ENCODE measurements at regions not wholly inside any gene's neighbourhood (a gene's known extent, or its start where the extent isn't known, plus 50 kb on each side); places are given as distances from the start of the nearest gene placed in this dataset.
"Not testable (repeated sequence)": the region's sequence is repeated elsewhere in the genome, so short reads cannot be mapped to it uniquely, and the experiment has no call there.

DNA sequence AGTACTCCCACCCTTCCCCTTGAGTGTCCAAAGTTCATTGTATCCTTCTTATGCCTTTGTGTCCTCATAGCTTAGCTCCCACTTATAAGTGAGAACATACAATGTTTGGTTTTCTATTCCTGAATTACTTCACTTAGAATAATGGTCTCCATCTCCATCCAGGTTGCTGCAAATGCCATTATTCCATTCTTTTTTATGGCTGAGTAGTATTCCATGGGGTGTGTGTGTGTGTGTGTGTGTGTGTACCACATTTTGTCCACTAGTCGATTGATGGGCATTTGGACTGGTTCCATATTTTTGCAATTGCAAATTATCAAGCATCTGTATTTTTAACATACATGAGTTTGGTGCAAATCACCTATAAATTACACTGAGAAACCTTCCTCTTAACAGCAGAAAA, 166.0 kb downstream of the FGF1 start:
- not testable (repeated sequence) for H3K9me3 ChIP-seq (ENCODE audit: control insufficient read depth, low read length, poor library complexity, severe bottlenecking); H3K4me3 Mint-ChIP-seq; H3K27me3 Mint-ChIP-seq; DNase-seq; H3K4me1 Mint-ChIP-seq; H3K36me3 Mint-ChIP-seq (ENCODE audit: low read depth); ATAC-seq; H3K27ac Mint-ChIP-seq

DNA sequence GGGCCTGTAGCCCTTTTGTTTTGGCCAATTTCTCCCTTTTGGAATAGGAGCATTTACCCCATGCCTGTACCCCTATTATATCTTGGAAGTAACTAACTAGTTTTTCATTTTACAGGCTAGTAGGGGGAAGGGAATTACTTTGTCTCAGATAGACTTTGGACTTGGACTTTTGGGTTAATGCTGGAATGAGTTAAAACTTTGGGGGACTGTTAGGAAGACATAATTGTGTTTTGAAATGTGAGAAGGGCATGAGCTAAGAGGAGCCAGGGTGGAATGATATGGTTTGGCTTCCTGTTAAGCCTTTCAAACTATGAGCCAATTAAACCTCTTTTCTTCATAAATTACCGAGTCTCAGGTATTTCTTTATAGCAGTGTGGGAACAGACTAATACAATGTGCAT, 168.1 kb downstream of the FGF1 start:
- ATAC-seq: no peak
- peaks cover 5% of the 10 kb centered on the region for H3K27me3 Mint-ChIP-seq

DNA sequence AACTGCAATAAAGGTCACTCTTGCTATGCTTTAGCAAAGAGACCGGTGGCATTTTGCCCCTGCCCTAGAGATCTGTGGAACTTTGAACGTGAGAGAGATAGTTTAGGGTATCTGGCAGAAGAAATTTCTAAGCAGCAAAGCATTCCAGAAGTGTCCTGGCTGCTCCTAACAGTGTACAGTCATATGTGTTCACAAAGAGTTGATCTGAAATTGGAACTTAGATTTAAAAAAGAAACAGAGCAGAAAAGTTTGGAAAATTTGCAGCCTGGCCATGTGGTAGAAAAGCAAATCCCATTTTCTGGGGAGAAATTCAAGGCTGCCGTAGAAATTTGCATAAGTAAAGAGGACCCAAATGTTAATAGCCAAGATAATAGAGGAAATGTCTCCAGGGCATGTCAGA, 169.2 kb downstream of the FGF1 start:
- Mint-ChIP-seq H3K36me3 (ENCODE audit: low read depth) (peaks cover 2% of the 10 kb centered on the region), H3K4me3 (no peak overlapping the region), H3K27ac (no peak overlapping the region), H3K4me1 (no peaks in the 10 kb centered on the region), H3K27me3 (peaks cover 4% of the 10 kb centered on the region)
- DNase-seq (no peak), ATAC-seq (no peak)
- no peaks in the 10 kb centered on the region for H3K9me3 ChIP-seq (ENCODE audit: control insufficient read depth, low read length, poor library complexity, severe bottlenecking)

More for the DNA sequence above, 168.1 kb downstream of the FGF1 start:
- no peak for DNase-seq
- H3K4me1 Mint-ChIP-seq: no peaks in the 10 kb centered on the region
- H3K36me3 Mint-ChIP-seq (ENCODE audit: low read depth): peaks cover 2% of the 10 kb centered on the region
- H3K9me3 ChIP-seq (ENCODE audit: control insufficient read depth, low read length, poor library complexity, severe bottlenecking): no peaks in the 10 kb centered on the region
- no peak overlapping the region for H3K27ac Mint-ChIP-seq
- no peak overlapping the region for H3K4me3 Mint-ChIP-seq

DNA sequence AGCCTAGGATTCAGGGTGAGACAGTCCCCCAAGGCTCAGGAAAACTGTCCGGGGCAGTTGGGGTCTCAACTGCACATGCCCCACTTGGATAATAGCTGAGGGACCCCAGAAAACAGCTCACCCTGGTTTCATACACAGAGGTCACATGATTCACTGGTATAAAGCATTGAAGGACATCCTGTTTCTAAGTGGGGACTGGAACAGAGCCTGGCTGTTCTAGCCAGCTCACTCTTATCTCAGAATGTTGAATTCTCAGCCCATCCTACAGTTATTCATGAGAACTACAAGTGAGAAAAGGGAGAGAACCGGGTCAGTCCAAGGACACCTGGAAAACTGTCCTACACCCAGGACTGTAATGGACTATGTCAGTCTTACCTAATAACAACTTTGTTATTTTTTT, 170.9 kb downstream of the FGF1 start:
- ATAC-seq: no peak
- H3K36me3 Mint-ChIP-seq (ENCODE audit: low read depth): peaks cover 2% of the 10 kb centered on the region
- no peaks in the 10 kb centered on the region for H3K4me1 Mint-ChIP-seq
- DNase-seq: no peak
- H3K4me3 Mint-ChIP-seq: no peak overlapping the region
- no peaks in the 10 kb centered on the region for H3K9me3 ChIP-seq (ENCODE audit: control insufficient read depth, low read length, poor library complexity, severe bottlenecking)
- H3K27ac Mint-ChIP-seq: no peak overlapping the region
- H3K27me3 Mint-ChIP-seq: no peaks in the 10 kb centered on the region

DNA sequence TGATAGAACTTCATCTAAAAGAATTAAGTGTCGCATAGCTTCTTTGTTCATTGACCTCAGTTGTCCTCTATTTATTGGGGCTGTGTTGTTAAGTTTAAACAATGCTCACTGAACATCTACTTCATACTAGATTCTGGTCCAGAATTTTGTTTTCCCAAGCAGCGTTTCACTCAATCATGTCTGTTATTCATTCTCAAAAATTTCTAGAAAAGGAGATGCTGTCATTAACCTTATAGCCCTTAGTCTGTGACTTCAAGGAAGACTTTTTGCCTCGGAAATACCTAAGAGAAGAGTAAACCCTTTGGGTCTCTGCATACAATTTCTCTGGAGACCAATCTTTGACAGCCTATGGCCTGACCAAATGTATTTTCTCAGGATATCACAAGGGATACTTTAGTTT, 171.7 kb downstream of the FGF1 start:
- Mint-ChIP-seq H3K36me3 (ENCODE audit: low read depth) (peaks cover 2% of the 10 kb centered on the region), H3K27ac (no peak overlapping the region), H3K4me1 (peaks cover 2% of the 10 kb centered on the region), H3K27me3 (no peaks in the 10 kb centered on the region), H3K4me3 (no peak overlapping the region)
- no peak for ATAC-seq
- no peaks in the 10 kb centered on the region for H3K9me3 ChIP-seq (ENCODE audit: control insufficient read depth, low read length, poor library complexity, severe bottlenecking)
- no peak for DNase-seq

DNA sequence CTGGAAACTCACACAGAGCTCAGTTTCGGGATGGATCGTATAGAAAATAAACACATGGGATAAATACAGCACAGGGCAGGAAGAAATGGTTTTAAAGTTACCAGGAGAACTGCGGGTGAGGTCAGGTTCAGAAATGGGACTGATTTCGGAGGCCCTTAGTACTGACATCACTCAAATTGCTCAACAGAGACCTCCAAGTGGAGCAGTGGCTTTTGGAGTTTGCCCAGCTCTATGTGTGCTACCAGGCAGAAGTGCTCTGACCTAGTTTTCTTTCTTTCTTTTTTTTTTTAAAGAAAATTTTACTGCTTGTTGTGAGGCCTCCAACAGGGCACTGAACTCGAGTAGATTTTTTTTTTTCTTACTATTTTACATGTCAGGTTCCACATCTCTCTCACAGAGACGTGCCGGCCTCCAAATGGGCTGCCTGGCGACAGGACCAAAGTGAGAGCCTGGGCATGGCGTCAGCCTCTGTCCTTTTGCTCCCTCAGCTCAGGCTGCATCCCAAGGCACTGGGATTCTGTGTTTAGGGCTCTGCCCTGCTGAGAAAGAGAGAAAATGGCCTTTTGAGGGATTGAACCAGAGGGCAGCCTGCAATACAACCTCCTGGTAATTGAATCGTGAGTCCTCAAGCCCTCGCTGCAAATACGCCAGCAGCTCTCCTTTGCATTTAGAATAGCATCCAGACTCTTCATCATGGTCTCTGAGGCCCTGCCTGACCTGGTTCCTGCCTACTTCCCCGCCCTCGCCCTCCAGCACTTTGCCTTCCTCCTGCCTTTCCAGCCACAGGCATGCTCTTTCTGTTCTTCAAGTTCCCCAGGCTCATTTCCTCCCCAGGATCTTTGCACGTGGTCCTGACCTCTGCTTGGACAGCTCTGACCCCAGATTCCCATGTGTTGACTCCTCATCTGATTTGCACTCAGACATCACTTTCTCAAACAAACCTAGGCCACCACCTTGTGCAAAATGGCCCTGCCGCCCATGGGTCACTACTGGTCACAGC, 173.5 kb downstream of the FGF1 start:
- H3K27ac Mint-ChIP-seq: no peak overlapping the region
- no peak for ATAC-seq

DNA sequence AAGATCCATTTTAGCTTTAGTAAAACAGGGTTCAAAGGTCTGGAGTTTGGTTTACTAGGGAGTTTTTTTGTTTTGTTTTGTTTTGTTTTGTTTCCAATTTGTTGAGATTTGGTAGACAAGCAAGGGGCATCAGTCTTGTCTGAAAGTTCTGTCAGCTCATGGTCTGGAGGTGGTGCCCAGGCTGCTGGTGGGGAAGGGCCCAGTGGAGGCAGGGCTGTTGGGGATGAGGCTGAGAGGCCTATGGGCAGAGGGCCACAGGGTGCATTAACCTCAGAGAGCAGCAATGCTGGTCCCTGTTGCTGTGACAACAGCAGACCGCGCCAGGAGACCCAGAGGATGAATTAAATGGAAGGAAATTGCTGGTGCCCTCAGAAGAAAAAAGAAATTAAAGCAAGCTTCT, 174.5 kb downstream of the FGF1 start:
- Mint-ChIP-seq H3K4me1 (peaks cover 17% of the 10 kb centered on the region), H3K4me3 (no peak overlapping the region), H3K27me3 (peaks cover 8% of the 10 kb centered on the region), H3K36me3 (ENCODE audit: low read depth) (no peaks in the 10 kb centered on the region), H3K27ac (no peak overlapping the region)
- no peak for ATAC-seq
- H3K9me3 ChIP-seq (ENCODE audit: control insufficient read depth, low read length, poor library complexity, severe bottlenecking): no peaks in the 10 kb centered on the region
- DNase-seq: no peak

More for the DNA sequence above, 173.5 kb downstream of the FGF1 start:
- Mint-ChIP-seq H3K4me3 (no peak overlapping the region), H3K4me1 (peaks cover 15% of the 10 kb centered on the region), H3K27me3 (peaks cover 8% of the 10 kb centered on the region), H3K36me3 (ENCODE audit: low read depth) (peaks cover 2% of the 10 kb centered on the region)
- no peak for DNase-seq
- no peaks in the 10 kb centered on the region for H3K9me3 ChIP-seq (ENCODE audit: control insufficient read depth, low read length, poor library complexity, severe bottlenecking)

DNA sequence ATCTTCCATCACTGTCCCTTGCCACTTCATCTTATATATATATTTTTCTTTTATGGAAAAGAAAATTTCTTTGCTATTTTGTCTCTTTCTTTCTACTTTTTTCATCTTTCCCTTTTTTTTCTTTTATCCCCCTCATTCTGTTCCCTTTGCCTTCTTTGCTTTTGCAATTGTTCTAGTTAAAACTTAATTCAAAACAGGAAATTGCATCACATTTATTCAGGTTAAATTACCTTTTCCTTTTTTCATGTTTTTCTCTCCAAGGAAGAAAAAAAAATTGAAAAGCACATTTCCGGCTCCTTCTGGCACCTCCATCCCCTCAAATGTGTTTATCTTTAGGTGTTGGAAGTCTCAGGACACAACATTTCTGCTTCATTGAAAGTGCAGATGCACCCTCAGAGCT, 176.9 kb downstream of the FGF1 start:
- Mint-ChIP-seq H3K36me3 (ENCODE audit: low read depth) (no peaks in the 10 kb centered on the region), H3K4me3 (no peak overlapping the region), H3K27ac (no peak overlapping the region), H3K4me1 (peaks cover 22% of the 10 kb centered on the region), H3K27me3 (peaks cover 8% of the 10 kb centered on the region)
- ATAC-seq (no peak), DNase-seq (no peak)
- no peaks in the 10 kb centered on the region for H3K9me3 ChIP-seq (ENCODE audit: control insufficient read depth, low read length, poor library complexity, severe bottlenecking)

DNA sequence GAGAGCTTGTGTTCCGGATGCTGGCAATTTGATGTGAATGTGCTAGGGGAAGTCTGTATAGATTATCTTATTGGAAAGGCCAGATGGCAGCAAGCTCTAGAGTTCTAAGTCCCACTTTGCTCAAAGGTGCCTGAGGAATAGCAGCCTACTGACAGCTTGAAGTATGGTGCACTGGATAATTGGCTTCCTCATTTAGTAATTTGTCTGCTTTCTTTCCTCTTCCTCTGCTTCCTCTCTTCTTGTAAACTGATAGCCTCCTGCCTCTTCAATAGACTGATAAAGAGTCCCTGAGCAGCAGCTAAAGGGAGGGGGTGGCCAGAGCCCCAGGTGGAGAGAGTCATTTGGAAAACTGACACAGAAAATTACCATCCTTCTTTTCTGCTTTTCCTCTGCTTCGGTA, 177.3 kb downstream of the FGF1 start:
- Mint-ChIP-seq H3K36me3 (ENCODE audit: low read depth) (no peaks in the 10 kb centered on the region), H3K27me3 (peaks cover 8% of the 10 kb centered on the region), H3K4me1 (peaks cover 22% of the 10 kb centered on the region), H3K4me3 (no peak overlapping the region), H3K27ac (no peak overlapping the region)
- no peak for ATAC-seq
- no peak for DNase-seq
- H3K9me3 ChIP-seq (ENCODE audit: control insufficient read depth, low read length, poor library complexity, severe bottlenecking): no peaks in the 10 kb centered on the region

DNA sequence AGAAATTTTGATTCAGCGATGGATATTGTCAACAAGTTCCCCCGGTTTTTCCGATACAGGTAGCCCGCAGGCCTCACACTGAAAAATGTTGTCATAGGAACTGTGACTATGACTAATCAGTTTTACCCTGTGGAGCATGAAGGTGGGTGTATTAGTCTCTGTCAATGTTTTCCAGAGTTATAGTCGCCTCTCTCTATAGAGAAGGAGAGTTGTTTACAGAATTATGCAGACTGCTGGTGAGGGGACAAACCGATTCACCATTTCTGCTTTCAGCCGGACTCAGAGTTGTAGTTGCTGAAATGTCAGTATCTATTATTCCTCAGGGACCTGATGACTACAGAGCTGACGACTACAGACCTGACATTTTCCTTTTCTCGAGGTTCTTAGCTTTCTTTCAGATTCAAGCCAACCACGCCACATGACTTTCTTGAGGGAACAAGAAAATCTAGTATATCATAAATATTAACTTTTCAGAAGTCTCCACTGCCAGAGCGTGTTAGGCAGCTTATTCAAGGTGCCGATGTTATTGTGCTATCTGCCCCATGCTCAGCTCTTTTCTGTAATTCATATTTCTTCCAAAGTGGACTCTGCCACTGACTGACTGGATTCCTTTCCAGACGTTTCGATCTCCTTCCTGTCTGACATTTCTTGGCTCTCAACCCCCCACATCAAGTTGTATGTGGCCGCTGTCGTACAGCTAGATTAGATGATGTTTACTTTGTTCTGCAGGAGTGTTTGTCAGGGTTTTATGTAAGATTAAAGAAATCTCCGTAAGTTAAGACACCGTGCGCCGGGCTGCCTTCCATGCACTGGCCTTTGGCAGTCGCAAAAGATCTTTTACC, 178.1 kb downstream of the FGF1 start:
- no peaks in the 10 kb centered on the region for H3K9me3 ChIP-seq (ENCODE audit: control insufficient read depth, low read length, poor library complexity, severe bottlenecking)
- peaks cover 8% of the 10 kb centered on the region for H3K27me3 Mint-ChIP-seq
- no peak for DNase-seq
- peaks cover 22% of the 10 kb centered on the region for H3K4me1 Mint-ChIP-seq
- ATAC-seq: no peak
- H3K27ac Mint-ChIP-seq: no peak overlapping the region
- no peak overlapping the region for H3K4me3 Mint-ChIP-seq
- H3K36me3 Mint-ChIP-seq (ENCODE audit: low read depth): no peaks in the 10 kb centered on the region

DNA sequence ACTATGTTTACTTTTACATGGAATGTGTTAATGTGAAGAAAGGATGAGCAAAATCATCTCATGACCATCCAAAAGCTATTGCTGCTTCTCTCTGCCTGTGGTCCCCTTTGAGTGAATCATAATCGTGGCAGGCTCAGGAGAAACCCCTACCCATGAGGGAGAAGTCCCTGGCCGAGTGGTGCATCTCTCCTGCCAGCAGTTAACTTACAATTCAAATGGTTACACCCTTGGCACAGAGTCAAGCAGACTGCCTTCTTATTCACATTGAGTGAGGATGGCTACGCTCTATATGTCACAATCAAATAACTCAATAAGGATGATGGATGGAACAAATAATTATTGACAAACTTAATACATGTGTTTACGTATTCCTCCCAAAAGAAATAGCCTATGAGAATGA, 179.1 kb downstream of the FGF1 start:
- no peak for ATAC-seq
- Mint-ChIP-seq H3K4me3 (no peak overlapping the region), H3K36me3 (ENCODE audit: low read depth) (no peaks in the 10 kb centered on the region), H3K27me3 (peaks cover 8% of the 10 kb centered on the region), H3K4me1 (peaks cover 22% of the 10 kb centered on the region), H3K27ac (no peak overlapping the region)
- no peaks in the 10 kb centered on the region for H3K9me3 ChIP-seq (ENCODE audit: control insufficient read depth, low read length, poor library complexity, severe bottlenecking)
- DNase-seq: no peak

DNA sequence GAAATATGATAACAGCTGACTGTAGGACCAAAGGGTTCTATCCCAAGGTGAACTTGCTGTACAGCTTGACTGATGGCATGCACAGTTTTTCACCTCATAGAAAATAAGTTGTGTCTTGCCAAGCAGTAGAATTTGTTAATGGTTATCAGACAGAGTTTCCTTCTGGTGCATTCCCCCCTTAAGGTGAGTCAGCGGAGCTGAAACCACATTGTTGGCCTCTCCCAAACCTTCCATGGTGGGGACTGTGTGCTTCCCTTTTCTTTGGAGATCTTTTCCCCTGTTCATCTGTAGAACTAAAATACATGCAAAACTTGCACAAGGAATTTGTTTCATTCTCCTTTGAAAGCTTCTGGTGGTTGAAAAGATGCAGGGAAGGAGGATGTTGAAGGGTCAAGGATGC, 179.8 kb downstream of the FGF1 start:
- H3K27ac Mint-ChIP-seq: no peak overlapping the region
- H3K36me3 Mint-ChIP-seq (ENCODE audit: low read depth): no peaks in the 10 kb centered on the region
- H3K9me3 ChIP-seq (ENCODE audit: control insufficient read depth, low read length, poor library complexity, severe bottlenecking): no peaks in the 10 kb centered on the region
- H3K4me1 Mint-ChIP-seq: peaks cover 22% of the 10 kb centered on the region
- H3K4me3 Mint-ChIP-seq: no peak overlapping the region
- peaks cover 8% of the 10 kb centered on the region for H3K27me3 Mint-ChIP-seq
- DNase-seq (no peak), ATAC-seq (no peak)

DNA sequence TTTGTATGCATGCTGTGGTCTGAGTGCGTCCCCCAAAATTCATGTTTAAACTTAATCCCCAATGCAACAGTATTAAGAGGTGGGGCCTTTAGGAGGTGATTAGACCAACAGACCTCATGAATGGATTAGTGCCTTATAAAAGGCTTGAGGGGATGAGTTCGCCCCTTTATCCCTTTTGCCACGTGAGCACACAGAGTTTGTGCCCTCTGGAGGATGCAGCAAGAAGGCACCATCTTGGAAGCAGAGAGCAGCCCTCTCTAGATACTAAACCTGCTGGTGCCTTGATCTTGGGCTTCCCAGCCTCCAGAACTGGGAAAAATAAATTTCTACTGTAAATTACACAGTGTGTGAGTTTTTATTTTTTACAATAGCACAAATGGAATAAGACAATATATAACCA, 177.1 kb upstream of the SPRY4 start:
- H3K27ac Mint-ChIP-seq: no peak overlapping the region
- no peak overlapping the region for H3K4me3 Mint-ChIP-seq
- peaks cover 5% of the 10 kb centered on the region for H3K4me1 Mint-ChIP-seq
- ATAC-seq (no peak), DNase-seq (no peak)
- H3K27me3 Mint-ChIP-seq: no peaks in the 10 kb centered on the region
- H3K9me3 ChIP-seq (ENCODE audit: control insufficient read depth, low read length, poor library complexity, severe bottlenecking): no peaks in the 10 kb centered on the region
- H3K36me3 Mint-ChIP-seq (ENCODE audit: low read depth): no peaks in the 10 kb centered on the region
